SU-DHL-6 (cell line): ENCODE measurements at regions not wholly inside any gene's neighbourhood (a gene's known extent, or its start where the extent isn't known, plus 50 kb on each side); places are given as distances from the start of the nearest gene placed in this dataset.

Source experiments
- CTCF ChIP-seq: fragments of 200-600 bp; sonication (generic); IDR thresholded peaks from one replicate; pipeline ENCODE4 v1.5.1; 2017; ENCODE audit warnings: antibody characterized with exemption, mild to moderate bottlenecking, low read length, moderate library complexity; ENCODE audit not compliant: insufficient read depth, poor library complexity, severe bottlenecking
- EZH2phosphoT487 ChIP-seq: fragments of 200-600 bp; sonication (generic), shearing (Covaris generic); conservative IDR thresholded peaks from 2 replicates; pipeline ENCODE4 v1.6.1; 2018; ENCODE audit warnings: mild to moderate bottlenecking, antibody characterized with exemption, low read length, moderate library complexity, mixed read lengths

GRCh38 chr6:147689398-147689797 is 180.9 kb downstream of the SAMD5 start:
- TF ChIP-seq CTCF (no peak), EZH2phosphoT487 (no peak)
